ENCODE measurements at regions not wholly inside any gene's neighbourhood (a gene's known extent, or its start where the extent isn't known, plus 50 kb on each side); places are given as distances from the start of the nearest gene placed in this dataset.
"Not testable (repeated sequence)": the region's sequence is repeated elsewhere in the genome, so short reads cannot be mapped to it uniquely, and the experiment has no call there.

DNA sequence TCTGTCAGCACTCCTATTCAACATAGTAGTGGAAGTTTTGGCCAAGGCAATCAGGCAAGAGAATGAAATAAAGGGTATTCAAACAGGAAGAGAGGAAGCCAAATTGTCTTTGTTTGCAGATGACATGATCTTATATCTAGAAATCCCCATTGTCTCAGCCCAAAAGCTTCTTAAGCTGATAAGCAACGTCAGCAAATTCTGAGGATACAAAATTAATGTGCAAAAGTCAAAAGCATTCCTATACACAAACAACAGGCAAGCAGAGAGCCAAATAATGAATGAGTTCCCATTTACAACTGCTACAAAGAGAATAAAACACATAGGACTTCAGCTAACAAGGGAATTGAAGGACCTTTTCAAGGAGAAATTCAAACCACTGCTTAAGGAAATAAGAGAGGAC, 280.4 kb upstream of the LUZP2 start:
- Mint-ChIP-seq H3K27ac (no peak overlapping the region), H3K4me3 (no peak overlapping the region), H3K36me3 (no peaks in the 10 kb centered on the region), H3K4me1 (no peaks in the 10 kb centered on the region), H3K27me3 (no peaks in the 10 kb centered on the region), H3K9me3 (peaks cover 12 to 20% (median 18%) of the 10 kb centered on the region in 3 donors)
- no peak overlapping the region for H3K4me3 ChIP-seq (ENCODE audit: control insufficient read depth in 1 of 2, extremely low read depth in 1 of 2, low read length in 1 of 2)
- no peak overlapping the region for H3K27ac ChIP-seq (ENCODE audit: low read length)
- H3K27me3 ChIP-seq (replicated peaks in 1 of 2; ENCODE audit: control insufficient read depth in 2 of 2, extremely low read depth in 1 of 2, insufficient read depth in 2 of 2, low read length in 1 of 2) = peaks cover 0 to 3% of the 10 kb centered on the region in 2 experiments
- CTCF ChIA-PET = no interaction called here
- POLR2A ChIA-PET = no interaction called here
- no CpG with 5 or more reads among the region's 1 CpG for whole genome bisulfite sequencing (ENCODE audit: insufficient coverage)
- H3K9me3 ChIP-seq = no peaks in the 10 kb centered on the region
- H3K4me1 ChIP-seq (ENCODE audit: control insufficient read depth in 1 of 2, extremely low read depth in 1 of 2, insufficient read depth in 2 of 2, low read length in 2 of 2) = no peaks in the 10 kb centered on the region
- DNase-seq (no peak), ATAC-seq (replicated peaks in 1 of 4) (no peak)
- H3K36me3 ChIP-seq (ENCODE audit: control insufficient read depth in 2 of 2, extremely low read depth in 1 of 2, insufficient read depth in 1 of 2, low read length in 1 of 2) = no peaks in the 10 kb centered on the region

DNA sequence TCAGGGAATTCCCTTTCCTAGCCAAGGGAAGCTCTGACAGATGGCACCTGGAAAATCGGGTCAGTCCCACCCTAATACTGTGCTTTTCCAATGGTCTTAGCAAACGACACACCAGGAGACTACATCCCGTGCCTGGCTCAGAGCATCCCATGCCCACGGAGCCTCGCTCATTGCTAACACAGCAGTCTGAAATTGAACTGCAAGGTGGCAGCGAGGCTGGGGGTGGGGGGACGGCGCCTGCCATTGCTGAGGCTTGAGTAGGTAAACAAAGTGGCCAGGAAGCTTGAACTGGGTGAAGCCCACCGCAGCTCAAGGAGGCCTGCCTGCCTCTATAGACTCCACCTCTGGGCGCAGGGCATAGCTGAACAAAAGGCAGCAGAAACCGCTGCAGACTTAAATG, 279.5 kb upstream of the LUZP2 start:
- H3K27ac ChIP-seq (ENCODE audit: low read length); H3K36me3 Mint-ChIP-seq; CTCF ChIA-PET; H3K27me3 Mint-ChIP-seq; H3K27ac Mint-ChIP-seq; H3K4me1 Mint-ChIP-seq; H3K27me3 ChIP-seq (replicated peaks in 1 of 2; ENCODE audit: control insufficient read depth in 2 of 2, extremely low read depth in 1 of 2, insufficient read depth in 2 of 2, low read length in 1 of 2); H3K4me3 Mint-ChIP-seq; DNase-seq; H3K9me3 ChIP-seq; H3K4me3 ChIP-seq (ENCODE audit: control insufficient read depth in 1 of 2, extremely low read depth in 1 of 2, low read length in 1 of 2); ATAC-seq (replicated peaks in 1 of 4); H3K4me1 ChIP-seq (ENCODE audit: control insufficient read depth in 1 of 2, extremely low read depth in 1 of 2, insufficient read depth in 2 of 2, low read length in 2 of 2); H3K36me3 ChIP-seq (ENCODE audit: control insufficient read depth in 2 of 2, extremely low read depth in 1 of 2, insufficient read depth in 1 of 2, low read length in 1 of 2): not testable (repeated sequence)
- H3K9me3 Mint-ChIP-seq = peaks cover 11 to 18% (median 18%) of the 10 kb centered on the region in 3 donors
- POLR2A ChIA-PET = interaction anchor here in 1 of 2 donors (0.6 kb wide), 1 partner anchor 1518 kb away, joined by 4 read pairs; no protein-coding TSS in a partner anchor
- WGBS (ENCODE audit: insufficient coverage) = 60% methylated on average over 1 of the region's 11 CpGs

DNA sequence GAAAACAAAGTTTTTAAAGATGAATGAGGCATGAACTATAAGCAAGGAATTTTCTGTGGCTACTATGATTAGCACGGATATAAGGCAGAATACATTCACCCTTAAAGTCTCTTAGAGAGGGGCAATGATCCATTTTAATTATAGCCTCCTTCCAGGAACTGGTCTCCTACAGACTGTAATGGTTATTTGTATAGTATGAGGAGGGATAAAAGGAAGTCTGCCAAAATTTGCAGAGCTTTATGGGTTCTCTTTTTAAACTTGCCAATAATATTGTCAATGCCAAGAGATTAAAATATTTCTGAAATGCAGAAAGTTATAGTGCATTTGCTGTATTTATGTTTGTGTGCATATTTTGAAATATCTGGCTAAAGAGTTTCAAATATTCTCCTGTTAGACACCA, 271.4 kb upstream of the LUZP2 start:
- ChIA-PET POLR2A (interaction anchor here in 1 of 2 donors (0.6 kb wide), 1 partner anchor 88 kb away, joined by 3 read pairs; no protein-coding TSS in a partner anchor), CTCF (no interaction called here)
- Histone ChIP-seq H3K4me3 (ENCODE audit: control insufficient read depth in 1 of 2, extremely low read depth in 1 of 2, low read length in 1 of 2) (no peak overlapping the region), H3K9me3 (no peaks in the 10 kb centered on the region), H3K36me3 (ENCODE audit: control insufficient read depth in 2 of 2, extremely low read depth in 1 of 2, insufficient read depth in 1 of 2, low read length in 1 of 2) (no peaks in the 10 kb centered on the region), H3K27ac (ENCODE audit: low read length) (no peak overlapping the region), H3K27me3 (replicated peaks in 1 of 2; ENCODE audit: control insufficient read depth in 2 of 2, extremely low read depth in 1 of 2, insufficient read depth in 2 of 2, low read length in 1 of 2) (no peaks in the 10 kb centered on the region), H3K4me1 (ENCODE audit: control insufficient read depth in 1 of 2, extremely low read depth in 1 of 2, insufficient read depth in 2 of 2, low read length in 2 of 2) (no peaks in the 10 kb centered on the region)
- DNase-seq (no peak), ATAC-seq (replicated peaks in 1 of 4) (no peak)
- no peaks in the 10 kb centered on the region for H3K27me3 Mint-ChIP-seq
- no peaks in the 10 kb centered on the region for H3K36me3 Mint-ChIP-seq
- WGBS (ENCODE audit: insufficient coverage) = no CpG with 5 or more reads among the region's 1 CpG
- H3K9me3 Mint-ChIP-seq = peaks cover 9 to 15% (median 14%) of the 10 kb centered on the region in 3 donors
- H3K27ac Mint-ChIP-seq = no peak overlapping the region
- H3K4me3 Mint-ChIP-seq = no peak overlapping the region
- no peaks in the 10 kb centered on the region for H3K4me1 Mint-ChIP-seq

DNA sequence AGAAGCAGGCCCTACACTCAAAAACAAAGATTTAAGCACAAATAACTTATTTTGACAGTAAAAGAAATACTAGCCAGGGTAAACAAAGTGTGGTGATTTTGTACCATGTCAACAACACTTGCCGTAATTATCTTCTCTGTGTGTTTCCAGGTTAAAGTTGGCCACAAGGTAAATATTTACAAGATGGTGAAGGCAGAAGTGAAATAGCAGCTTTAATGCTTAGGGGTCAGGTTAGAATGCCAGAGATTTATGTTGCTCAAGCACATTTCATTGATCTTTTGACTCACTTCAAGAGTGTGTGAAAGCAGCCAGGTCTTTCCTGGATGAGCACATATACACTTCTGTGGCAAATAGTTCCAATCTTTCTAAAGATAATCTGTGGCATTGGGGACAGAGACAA, 270.2 kb upstream of the LUZP2 start:
- no peaks in the 10 kb centered on the region for H3K36me3 Mint-ChIP-seq
- Histone ChIP-seq H3K27ac (ENCODE audit: low read length) (no peak overlapping the region), H3K27me3 (replicated peaks in 1 of 2; ENCODE audit: control insufficient read depth in 2 of 2, extremely low read depth in 1 of 2, insufficient read depth in 2 of 2, low read length in 1 of 2) (no peaks in the 10 kb centered on the region), H3K4me1 (ENCODE audit: control insufficient read depth in 1 of 2, extremely low read depth in 1 of 2, insufficient read depth in 2 of 2, low read length in 2 of 2) (no peaks in the 10 kb centered on the region), H3K4me3 (ENCODE audit: control insufficient read depth in 1 of 2, extremely low read depth in 1 of 2, low read length in 1 of 2) (no peak overlapping the region), H3K36me3 (ENCODE audit: control insufficient read depth in 2 of 2, extremely low read depth in 1 of 2, insufficient read depth in 1 of 2, low read length in 1 of 2) (no peaks in the 10 kb centered on the region), H3K9me3 (no peaks in the 10 kb centered on the region)
- no peaks in the 10 kb centered on the region for H3K4me1 Mint-ChIP-seq
- WGBS (ENCODE audit: insufficient coverage) = no CpG with 5 or more reads among the region's 1 CpG
- H3K27ac Mint-ChIP-seq = no peak overlapping the region
- POLR2A ChIA-PET = no interaction called here
- no peak for DNase-seq
- no peak overlapping the region for H3K4me3 Mint-ChIP-seq
- H3K9me3 Mint-ChIP-seq = peaks cover 12 to 15% (median 12%) of the 10 kb centered on the region in 3 donors
- ATAC-seq (replicated peaks in 1 of 4) = no peak
- H3K27me3 Mint-ChIP-seq = no peaks in the 10 kb centered on the region
- CTCF ChIA-PET = no interaction called here

DNA sequence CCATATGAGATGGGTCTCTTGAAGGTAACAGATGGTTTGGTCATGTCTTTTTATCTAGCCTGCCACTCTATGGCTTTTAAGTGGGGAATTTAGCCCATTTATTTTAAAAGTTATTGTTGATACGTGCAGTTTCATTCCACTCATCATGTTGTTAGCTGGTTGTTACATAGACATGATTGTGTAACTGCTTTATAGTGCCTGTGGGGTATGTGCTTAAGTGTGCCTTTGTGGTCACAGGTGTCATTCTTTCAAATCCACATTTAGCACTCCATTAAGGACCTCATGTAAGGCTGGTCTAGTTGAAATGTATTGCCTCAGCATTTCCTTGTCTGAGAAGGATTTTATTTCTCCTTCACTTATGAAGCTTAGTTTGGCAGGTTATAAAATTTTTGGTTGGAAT, 263.8 kb upstream of the LUZP2 start:
- ATAC-seq (replicated peaks in 1 of 4) (no peak), DNase-seq (no peak)
- ChIA-PET CTCF (no interaction called here), POLR2A (no interaction called here)
- Mint-ChIP-seq H3K4me1 (no peaks in the 10 kb centered on the region), H3K27me3 (no peaks in the 10 kb centered on the region), H3K36me3 (no peaks in the 10 kb centered on the region), H3K9me3 (peaks cover 10 to 20% (median 12%) of the 10 kb centered on the region in 3 donors), H3K4me3 (no peak overlapping the region), H3K27ac (no peak overlapping the region)
- Histone ChIP-seq H3K27ac (ENCODE audit: low read length) (no peak overlapping the region), H3K4me1 (ENCODE audit: control insufficient read depth in 1 of 2, extremely low read depth in 1 of 2, insufficient read depth in 2 of 2, low read length in 2 of 2) (no peaks in the 10 kb centered on the region), H3K36me3 (ENCODE audit: control insufficient read depth in 2 of 2, extremely low read depth in 1 of 2, insufficient read depth in 1 of 2, low read length in 1 of 2) (no peaks in the 10 kb centered on the region), H3K4me3 (ENCODE audit: control insufficient read depth in 1 of 2, extremely low read depth in 1 of 2, low read length in 1 of 2) (no peak overlapping the region), H3K27me3 (replicated peaks in 1 of 2; ENCODE audit: control insufficient read depth in 2 of 2, extremely low read depth in 1 of 2, insufficient read depth in 2 of 2, low read length in 1 of 2) (no peaks in the 10 kb centered on the region), H3K9me3 (no peaks in the 10 kb centered on the region)
- no CpG with 5 or more reads among the region's 1 CpG for WGBS (ENCODE audit: insufficient coverage)

GRCh38 chr11:24234822-24235508, 261.9 kb upstream of the LUZP2 start:
- no peaks in the 10 kb centered on the region for H3K36me3 ChIP-seq (ENCODE audit: control insufficient read depth in 2 of 2, extremely low read depth in 1 of 2, insufficient read depth in 1 of 2, low read length in 1 of 2)
- 58% methylated on average over 2 of the region's 4 CpGs for WGBS (ENCODE audit: insufficient coverage)
- no peaks in the 10 kb centered on the region for H3K9me3 ChIP-seq
- ChIA-PET POLR2A (no interaction called here), CTCF (no interaction called here)
- DNase-seq (no peak), ATAC-seq (replicated peaks in 1 of 4) (no peak)
- H3K4me3 Mint-ChIP-seq = no peak overlapping the region
- H3K27ac Mint-ChIP-seq = no peak overlapping the region
- no peaks in the 10 kb centered on the region for H3K27me3 Mint-ChIP-seq
- no peak overlapping the region for H3K27ac ChIP-seq (ENCODE audit: low read length)
- H3K4me1 ChIP-seq (ENCODE audit: control insufficient read depth in 1 of 2, extremely low read depth in 1 of 2, insufficient read depth in 2 of 2, low read length in 2 of 2) = no peaks in the 10 kb centered on the region
- H3K27me3 ChIP-seq (replicated peaks in 1 of 2; ENCODE audit: control insufficient read depth in 2 of 2, extremely low read depth in 1 of 2, insufficient read depth in 2 of 2, low read length in 1 of 2) = no peaks in the 10 kb centered on the region
- no peaks in the 10 kb centered on the region for H3K4me1 Mint-ChIP-seq
- H3K9me3 Mint-ChIP-seq = peaks cover 10 to 21% (median 11%) of the 10 kb centered on the region in 3 donors
- H3K36me3 Mint-ChIP-seq = no peaks in the 10 kb centered on the region
- no peak overlapping the region for H3K4me3 ChIP-seq (ENCODE audit: control insufficient read depth in 1 of 2, extremely low read depth in 1 of 2, low read length in 1 of 2)
